ENCODE measurements at regions not wholly inside any gene's neighbourhood (a gene's known extent, or its start where the extent isn't known, plus 50 kb on each side); places are given as distances from the start of the nearest gene placed in this dataset.

DNA sequence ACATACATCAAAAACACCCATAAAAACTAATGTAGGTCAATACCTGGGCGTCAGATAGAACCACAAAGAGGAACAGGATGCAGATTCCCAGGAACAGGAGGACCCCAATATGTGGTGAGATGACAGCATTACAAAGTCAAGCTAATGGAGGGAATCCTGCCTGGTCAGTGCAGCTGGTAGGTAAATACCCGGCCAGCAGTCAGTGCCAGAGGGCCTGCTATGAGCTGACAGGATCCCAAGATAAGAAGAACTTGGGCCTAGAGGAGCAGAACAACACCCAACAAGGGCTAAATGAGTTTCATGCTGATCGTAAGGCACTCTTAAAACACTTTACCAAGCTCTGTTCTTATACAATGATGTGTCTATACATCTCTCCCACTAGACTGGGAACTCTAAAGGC is 61.2 kb upstream of the KCNMB2 start:
- Histone ChIP-seq H4K20me1 (ENCODE audit: low read length) (no peaks in the 10 kb centered on the region), H3K9me2 (replicated peaks; ENCODE audit: low read length) (no peaks in the 10 kb centered on the region), H3K79me2 (ENCODE audit: low read length) (no peaks in the 10 kb centered on the region), H3F3A (ENCODE audit: low read length, unreplicated experiment) (no peaks in the 10 kb centered on the region), H3K4me1 (ENCODE audit: insufficient read depth, low read length) (no peaks in the 10 kb centered on the region), H3K4me2 (ENCODE audit: low read length) (no peak overlapping the region), H3K4me3 (ENCODE audit: low read length) (no peak overlapping the region), H2AFZ (ENCODE audit: low read length) (no peak overlapping the region), H3K9me3 (ENCODE audit: low read length) (no peaks in the 10 kb centered on the region), H3K9ac (ENCODE audit: low read length) (no peak overlapping the region), H3K36me3 (ENCODE audit: low read depth, low read length) (no peaks in the 10 kb centered on the region), H3K27ac (ENCODE audit: low read length) (no peak overlapping the region), H3K27me3 (ENCODE audit: low read length) (peaks cover 29% of the 10 kb centered on the region)
- intact Hi-C loops (cut with micrococcal nuclease): no loop called here
- no TSS peak for BruUV-seq (replicated peaks)
- ChIA-PET POLR2A (ENCODE audit: unreplicated experiment) (no interaction called here), CTCF (interaction anchor here (0.6 kb wide), 1 partner anchor 488 kb away, joined by 3 read pairs; no protein-coding TSS in a partner anchor)
- DNase-seq (no peak), ATAC-seq (no peak)
- TF ChIP-seq EZH2phosphoT487 (IDR thresholded peaks at IDR 0.05; ENCODE audit: borderline replicate concordance, low read length) (no peak), EZH2 (IDR thresholded peaks at IDR 0.05; ENCODE audit: low read length, unreplicated experiment) (no peak)
- TF ChIP-seq, protein P1, sequence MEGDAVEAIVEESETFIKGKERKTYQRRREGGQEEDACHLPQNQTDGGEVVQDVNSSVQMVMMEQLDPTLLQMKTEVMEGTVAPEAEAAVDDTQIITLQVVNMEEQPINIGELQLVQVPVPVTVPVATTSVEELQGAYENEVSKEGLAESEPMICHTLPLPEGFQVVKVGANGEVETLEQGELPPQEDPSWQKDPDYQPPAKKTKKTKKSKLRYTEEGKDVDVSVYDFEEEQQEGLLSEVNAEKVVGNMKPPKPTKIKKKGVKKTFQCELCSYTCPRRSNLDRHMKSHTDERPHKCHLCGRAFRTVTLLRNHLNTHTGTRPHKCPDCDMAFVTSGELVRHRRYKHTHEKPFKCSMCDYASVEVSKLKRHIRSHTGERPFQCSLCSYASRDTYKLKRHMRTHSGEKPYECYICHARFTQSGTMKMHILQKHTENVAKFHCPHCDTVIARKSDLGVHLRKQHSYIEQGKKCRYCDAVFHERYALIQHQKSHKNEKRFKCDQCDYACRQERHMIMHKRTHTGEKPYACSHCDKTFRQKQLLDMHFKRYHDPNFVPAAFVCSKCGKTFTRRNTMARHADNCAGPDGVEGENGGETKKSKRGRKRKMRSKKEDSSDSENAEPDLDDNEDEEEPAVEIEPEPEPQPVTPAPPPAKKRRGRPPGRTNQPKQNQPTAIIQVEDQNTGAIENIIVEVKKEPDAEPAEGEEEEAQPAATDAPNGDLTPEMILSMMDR (conservative IDR thresholded peaks at IDR 0.05; ENCODE audit: low read depth, low read length): no peak

DNA sequence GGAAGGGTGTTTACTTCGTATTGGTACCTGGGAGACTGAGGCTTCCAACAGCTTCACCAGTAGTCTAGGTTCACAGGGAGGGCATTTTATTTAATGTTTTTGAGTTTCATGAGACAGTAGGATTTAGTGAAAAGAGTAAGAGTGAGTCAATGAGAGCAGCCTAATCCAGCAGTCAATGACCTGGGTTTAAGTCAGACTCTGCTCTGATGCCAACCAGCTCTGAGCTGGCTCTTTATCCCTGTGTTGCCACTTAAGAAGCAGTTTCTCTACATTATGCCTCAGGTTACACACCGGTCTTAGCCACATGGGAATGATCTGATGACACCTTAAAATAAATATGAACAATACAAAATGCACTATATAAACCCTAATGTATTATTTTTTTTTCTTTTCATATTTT is 59.4 kb upstream of the KCNMB2 start:
- ChIA-PET CTCF (no interaction called here), POLR2A (ENCODE audit: unreplicated experiment) (no interaction called here)
- Histone ChIP-seq H4K20me1 (ENCODE audit: low read length) (no peaks in the 10 kb centered on the region), H3K4me3 (ENCODE audit: low read length) (no peak overlapping the region), H3F3A (ENCODE audit: low read length, unreplicated experiment) (no peaks in the 10 kb centered on the region), H3K4me1 (ENCODE audit: insufficient read depth, low read length) (no peaks in the 10 kb centered on the region), H3K9me3 (ENCODE audit: low read length) (no peaks in the 10 kb centered on the region), H3K27me3 (ENCODE audit: low read length) (peaks cover 47% of the 10 kb centered on the region), H3K9me2 (replicated peaks; ENCODE audit: low read length) (no peaks in the 10 kb centered on the region), H3K9ac (ENCODE audit: low read length) (no peak overlapping the region), H3K79me2 (ENCODE audit: low read length) (no peaks in the 10 kb centered on the region), H3K36me3 (ENCODE audit: low read depth, low read length) (no peaks in the 10 kb centered on the region), H3K27ac (ENCODE audit: low read length) (no peak overlapping the region), H2AFZ (ENCODE audit: low read length) (no peak overlapping the region), H3K4me2 (ENCODE audit: low read length) (no peak overlapping the region)
- TF ChIP-seq, protein P1 (conservative IDR thresholded peaks at IDR 0.05; ENCODE audit: low read depth, low read length): no peak
- TF ChIP-seq EZH2phosphoT487 (IDR thresholded peaks at IDR 0.05; ENCODE audit: borderline replicate concordance, low read length): no peak
- no peak for TF ChIP-seq EZH2 (IDR thresholded peaks at IDR 0.05; ENCODE audit: low read length, unreplicated experiment)
- ATAC-seq: no peak
- DNase-seq: no peak
- BruUV-seq (replicated peaks): no TSS peak
- intact Hi-C loops (cut with micrococcal nuclease): no loop called here

DNA sequence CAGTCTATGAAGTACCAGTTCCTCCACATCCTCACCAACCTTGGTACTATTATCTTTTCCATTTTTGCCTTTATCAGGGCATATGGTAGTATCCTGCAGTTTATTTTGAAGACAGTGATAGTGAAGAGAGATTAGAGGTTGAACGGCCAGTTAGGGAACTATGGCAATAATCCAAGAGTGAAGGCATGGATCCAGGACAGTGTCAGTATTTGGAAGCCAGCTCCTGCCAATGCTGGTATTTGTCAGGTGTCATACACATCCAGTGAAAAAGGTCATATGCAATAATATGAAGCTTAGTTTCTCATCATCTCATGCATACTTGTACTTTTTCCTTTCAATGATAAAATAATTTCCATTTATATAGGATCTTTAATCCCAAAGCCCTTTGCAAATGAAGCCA is 56.8 kb upstream of the KCNMB2 start:
- Histone ChIP-seq H3K27ac (ENCODE audit: low read length) (no peak overlapping the region), H3K4me1 (ENCODE audit: insufficient read depth, low read length) (no peaks in the 10 kb centered on the region), H3F3A (ENCODE audit: low read length, unreplicated experiment) (no peaks in the 10 kb centered on the region), H3K36me3 (ENCODE audit: low read depth, low read length) (no peaks in the 10 kb centered on the region), H2AFZ (ENCODE audit: low read length) (no peak overlapping the region), H3K27me3 (ENCODE audit: low read length) (peaks cover 68% of the 10 kb centered on the region), H4K20me1 (ENCODE audit: low read length) (no peaks in the 10 kb centered on the region), H3K9me2 (replicated peaks; ENCODE audit: low read length) (no peaks in the 10 kb centered on the region), H3K4me3 (ENCODE audit: low read length) (no peak overlapping the region), H3K9ac (ENCODE audit: low read length) (no peak overlapping the region), H3K4me2 (ENCODE audit: low read length) (no peak overlapping the region), H3K79me2 (ENCODE audit: low read length) (no peaks in the 10 kb centered on the region), H3K9me3 (ENCODE audit: low read length) (no peaks in the 10 kb centered on the region)
- ChIA-PET POLR2A (ENCODE audit: unreplicated experiment) (no interaction called here), CTCF (no interaction called here)
- ATAC-seq: no peak
- intact Hi-C loops (cut with micrococcal nuclease): no loop called here
- no TSS peak for BruUV-seq (replicated peaks)
- DNase-seq: no peak
- TF ChIP-seq EZH2phosphoT487 (IDR thresholded peaks at IDR 0.05; ENCODE audit: borderline replicate concordance, low read length) (no peak), EZH2 (IDR thresholded peaks at IDR 0.05; ENCODE audit: low read length, unreplicated experiment) (no peak)
- TF ChIP-seq, protein P1 (conservative IDR thresholded peaks at IDR 0.05; ENCODE audit: low read depth, low read length): no peak

Measured in PC-3 (cell line).